IMR-90 (cell line): ENCODE measurements at regions not wholly inside any gene's neighbourhood (a gene's known extent, or its start where the extent isn't known, plus 50 kb on each side); places are given as distances from the start of the nearest gene placed in this dataset.

Experiments used
- ATAC-seq: fragments of 200-7000 bp; cut with Tn5 transposase; 2 replicates; pipeline ENCODE4 v1.9.1; 2020; ENCODE audit warnings: low read depth, mild to moderate bottlenecking, moderate library complexity
- BruUV-seq: library from RNA; stranded (reverse); fragments of 400-500 nt; replicated peaks from 2 replicates; lab custom pipeline; 2021; lab: Mats Ljungman, UMichigan
- CTCF ChIA-PET: fragments of 300-600 bp; formaldehyde crosslinking; extraction: SDS; loops from one replicate; lab custom pipeline; 2021; ENCODE audit warnings: antibody characterized with exemption; lab: Yijun Ruan, JAX
- POLR2A ChIA-PET: fragments of 300-600 bp; sonication (Branson Sonifier 250); formaldehyde crosslinking; loops from one replicate; lab custom pipeline; 2022; ENCODE audit warnings: antibody characterized with exemption; ENCODE audit not compliant: unreplicated experiment; lab: Charles Lee
- DNase-seq: peaks from one replicate; pipeline ENCODE4 v3.0.0; 2013
- H2AFZ ChIP-seq: replicated peaks from 2 replicates; pipeline ENCODE3; 2013; ENCODE audit warnings: low read length, mild to moderate bottlenecking; ENCODE audit not compliant: poor library complexity
- H2AK5ac ChIP-seq: 2 replicates; pipeline ENCODE4 v1.6.1; 2013; ENCODE audit warnings: low read depth, low read length, inconsistent platforms
- H2AK9ac ChIP-seq: replicated peaks from 2 replicates; pipeline ENCODE3; 2013; ENCODE audit warnings: mild to moderate bottlenecking, low read depth, low read length, moderate library complexity; ENCODE audit not compliant: poor library complexity
- H2BK120ac ChIP-seq: 2 replicates; pipeline ENCODE4 v1.6.1; 2013; ENCODE audit warnings: low read depth, low read length, inconsistent platforms
- H2BK15ac ChIP-seq: 3 replicates; pipeline ENCODE4 v1.6.1; 2013; ENCODE audit warnings: low read depth, low read length, inconsistent platforms
- H2BK20ac ChIP-seq: 2 replicates; pipeline ENCODE4 v1.6.1; 2013; ENCODE audit warnings: low read depth, mild to moderate bottlenecking, inconsistent platforms, low read length, moderate library complexity
- H2BK5ac ChIP-seq: 2 replicates; pipeline ENCODE4 v1.6.1; 2013; ENCODE audit warnings: mild to moderate bottlenecking, low read depth, low read length, inconsistent platforms; ENCODE audit not compliant: poor library complexity, severe bottlenecking
- H3K14ac ChIP-seq: replicated peaks from 2 replicates; pipeline ENCODE4 v1.6.1; 2013; ENCODE audit warnings: low read depth, low read length, inconsistent platforms
- H3K18ac ChIP-seq: 2 replicates; pipeline ENCODE4 v1.6.1; 2013; ENCODE audit warnings: low read depth, low read length, control low read depth
- H3K23ac ChIP-seq: 2 replicates; pipeline ENCODE4 v1.6.1; 2013; ENCODE audit warnings: low read depth, low read length, inconsistent platforms
- H3K27ac ChIP-seq: 2 replicates; pipeline ENCODE4 v1.5.1; 2013; ENCODE audit warnings: mild to moderate bottlenecking, control low read depth, low read length; ENCODE audit not compliant: insufficient read depth
- H3K27me3 ChIP-seq: 2 replicates; pipeline ENCODE4 v1.6.1; 2013; ENCODE audit warnings: low read length; ENCODE audit not compliant: control insufficient read depth, insufficient read depth
- H3K36me3 ChIP-seq: 2 replicates; pipeline ENCODE4 v1.6.1; 2013; ENCODE audit warnings: low read length, mixed read lengths; ENCODE audit not compliant: control insufficient read depth, insufficient read depth
- H3K4ac ChIP-seq: 2 replicates; pipeline ENCODE4 v1.6.1; 2013; ENCODE audit warnings: low read depth, low read length, inconsistent platforms
- H3K4me1 ChIP-seq: 2 replicates; pipeline ENCODE4 v1.6.1; 2013; ENCODE audit warnings: low read length, mixed read lengths; ENCODE audit not compliant: control insufficient read depth, insufficient read depth
- H3K4me2 ChIP-seq: 2 replicates; pipeline ENCODE4 v1.6.1; 2013; ENCODE audit warnings: low read depth, mild to moderate bottlenecking, control low read depth, low read length, moderate library complexity
- H3K4me3 ChIP-seq: 2 replicates; pipeline ENCODE4 v1.5.1; 2013; ENCODE audit warnings: low read depth, mild to moderate bottlenecking, control low read depth, low read length, moderate library complexity; ENCODE audit not compliant: insufficient read depth
- H3K56ac ChIP-seq: 2 replicates; pipeline ENCODE4 v1.6.1; 2013; ENCODE audit warnings: low read length, inconsistent platforms; ENCODE audit not compliant: insufficient read depth; ENCODE audit errors: extremely low read depth
- H3K79me1 ChIP-seq, 2 experiments: 2 replicates each; pipeline ENCODE4 v1.6.1; 2013; ENCODE audit warnings: low read length in 2 of 2, inconsistent platforms in 1 of 2, low read depth in 1 of 2
- H3K9ac ChIP-seq: 2 replicates; pipeline ENCODE4 v1.6.1; 2013; ENCODE audit warnings: low read depth, low read length, control low read depth
- H3K9me1 ChIP-seq: 2 replicates; pipeline ENCODE4 v1.6.1; 2013; ENCODE audit warnings: low read length, inconsistent platforms; ENCODE audit not compliant: insufficient read depth
- H3K9me3 ChIP-seq: 2 replicates; pipeline ENCODE4 v1.6.1; 2013; ENCODE audit warnings: low read length; ENCODE audit not compliant: control insufficient read depth, insufficient read depth
- H4K20me1 ChIP-seq: 2 replicates; pipeline ENCODE4 v1.6.1; 2013; ENCODE audit warnings: low read length, inconsistent platforms; ENCODE audit not compliant: insufficient read depth
- H4K5ac ChIP-seq: 2 replicates; pipeline ENCODE4 v1.6.1; 2013; ENCODE audit warnings: mild to moderate bottlenecking, low read depth, low read length, control low read depth
- H4K8ac ChIP-seq, 2 experiments: 2 replicates each; pipeline ENCODE4 v1.6.1; 2013; ENCODE audit warnings: low read depth in 2 of 2, low read length in 2 of 2, control low read depth in 1 of 2, inconsistent platforms in 1 of 2
- H4K91ac ChIP-seq: 2 replicates; pipeline ENCODE4 v1.6.1; 2013; ENCODE audit warnings: low read depth, low read length, inconsistent platforms; ENCODE audit not compliant: insufficient read depth
- CTCF ChIP-seq: conservative IDR thresholded peaks from 2 replicates; pipeline ENCODE4 v1.5.1; 2012; ENCODE audit warnings: mild to moderate bottlenecking, low read depth, low read length, improper control_type of control experiment
- WGBS, 2 experiments: methylation state at CpG; one replicate each; pipeline versions ENCODE4 v1.1.5 to v1.1.7; 2013; ENCODE audit warnings: missing lambda C conversion rate in 2 of 2; ENCODE audit not compliant: insufficient read length in 1 of 2; ENCODE audit errors: extremely low coverage in 2 of 2; 5-methylcytosine and 5-hydroxymethylcytosine counted together
- dilution Hi-C: fragments of 300-500 bp; cut with HindIII; formaldehyde crosslinking; loops from one replicate; pipeline ENCODE4 v1.14.3; 2018; ENCODE audit warnings: low sequenced_read_pairs; ENCODE audit not compliant: unreplicated experiment
- in situ Hi-C: fragments of 300-500 bp; cut with MboI; formaldehyde crosslinking; loops from 3 replicates; pipeline ENCODE4 v1.14.3; 2019; ENCODE audit warnings: low sequenced_read_pairs, inconsistent platforms, mixed read lengths
- intact Hi-C: fragments of 100-400 bp; cut with micrococcal nuclease; formaldehyde crosslinking; loops from 2 replicates; pipeline ENCODE4 v1.10.0; 2022

- Histone ChIP-seq H2AFZ (no peak overlapping the region), H4K20me1 (no peaks in the 10 kb centered on the region), H3K23ac (no peak overlapping the region), H4K8ac (peak overlapping the region in 1 of 2 experiments; percentile 2; a peak in 2 of 4 replicates), H3K27ac (no peak overlapping the region), H4K91ac (peak overlapping the region; percentile 78; the same call in 1 of the 2 replicates), H2AK5ac (no peak overlapping the region; the same call in 1 of the 2 replicates), H2BK5ac (no peak overlapping the region), H2AK9ac (no peak overlapping the region), H2BK15ac (peak overlapping the region; percentile 71; the same call in 1 of the 3 replicates), H3K27me3 (no peaks in the 10 kb centered on the region), H3K18ac (peak overlapping the region; percentile 28; the same call in 1 of the 2 replicates), H3K9me3 (no peaks in the 10 kb centered on the region), H3K4me2 (no peak overlapping the region), H3K14ac (no peak overlapping the region; the same call in 1 of the 2 replicates), H4K5ac (no peak overlapping the region; the same call in 1 of the 2 replicates), H3K4me1 (peaks cover 15% of the 10 kb centered on the region), H3K9ac (no peak overlapping the region), H2BK20ac (peak overlapping the region; percentile 86), H3K9me1 (peaks cover 11% of the 10 kb centered on the region), H3K56ac (no peak overlapping the region), H3K36me3 (no peaks in the 10 kb centered on the region), H3K79me1 (no peaks in the 10 kb centered on the region), H2BK120ac (peak overlapping the region; percentile 77), H3K4ac (peak overlapping the region; percentile 24), H3K4me3 (no peak overlapping the region)
- dilution Hi-C loops (no loop called here), in situ Hi-C loops (loop anchor here (5.0 to 25.0 kb wide), 2 partner anchors 71 to 486 kb away; no protein-coding TSS in a partner anchor), intact Hi-C loops (no loop called here)
- WGBS, 2 experiments, result no CpG with 5 or more reads among the region's 3 CpGs
- DNase-seq (no peak), ATAC-seq (no peak)
- POLR2A ChIA-PET, result interaction anchor here (0.5 kb wide), 1 partner anchor 484 kb away, joined by 3 read pairs; no protein-coding TSS in a partner anchor
- CTCF ChIA-PET, result interaction anchor here (1.1 kb wide), 1 partner anchor 70 kb away, joined by 3 read pairs; no protein-coding TSS in a partner anchor
- no peak for TF ChIP-seq CTCF
- no TSS peak for BruUV-seq
These were observed 385.4 kb downstream of the TMEM135 start for GRCh38 chr11:87423161-87423560.
